Stimulated activated CD8-positive, alpha-beta memory T cell treated with anti-CD3 and anti-CD28 coated beads, Interleukin-15, amount 100 ng/mL, for 1 hour (primary cell): ENCODE measurements at regions not wholly inside any gene's neighbourhood (a gene's known extent, or its start where the extent isn't known, plus 50 kb on each side); places are given as distances from the start of the nearest gene placed in this dataset.

ENCODE experiments used
- DNase-seq: peaks from one replicate; pipeline ENCODE4 v3.0.0-alpha.2; 2020; ENCODE audit warnings: low read depth

- no peak for DNase-seq
Observed at GRCh38 chr1:163406772-163407171, 85.0 kb downstream of the NUF2 start.

- DNase-seq: no peak
Observed at GRCh38 chr1:163408262-163408661, 86.5 kb downstream of the NUF2 start.

- peak; percentile 2 for DNase-seq
Observed at GRCh38 chr1:163410073-163410999, 88.6 kb downstream of the NUF2 start.

GRCh38 chr1:163412221-163412620 lies 90.5 kb downstream of the NUF2 start:
- no peak for DNase-seq

GRCh38 chr1:163414778-163415177 lies 93.0 kb downstream of the NUF2 start:
- DNase-seq: no peak

GRCh38 chr1:163421701-163422100 lies 99.9 kb downstream of the NUF2 start:
- DNase-seq: no peak

- DNase-seq: no peak
Observed at GRCh38 chr1:163422738-163423404, 101.1 kb downstream of the NUF2 start.

GRCh38 chr1:163426505-163427251 lies 104.9 kb downstream of the NUF2 start:
- DNase-seq: no peak

- DNase-seq: no peak
Observed at GRCh38 chr1:163427279-163427678, 105.5 kb downstream of the NUF2 start.

- DNase-seq: no peak
Observed at GRCh38 chr1:163436140-163436812, 114.5 kb downstream of the NUF2 start.

- DNase-seq: no peak
Observed at GRCh38 chr1:163439471-163439870, 117.7 kb downstream of the NUF2 start.

GRCh38 chr1:163440090-163440489 lies 118.3 kb downstream of the NUF2 start:
- DNase-seq: no peak

GRCh38 chr1:163442231-163442879 lies 120.6 kb downstream of the NUF2 start:
- no peak for DNase-seq

- DNase-seq: no peak
Observed at GRCh38 chr1:163442895-163443294, 121.1 kb downstream of the NUF2 start.

- DNase-seq: no peak
Observed at GRCh38 chr1:163443863-163444262, 122.1 kb downstream of the NUF2 start.

GRCh38 chr1:163444665-163445064 lies 122.9 kb downstream of the NUF2 start:
- DNase-seq: no peak

- no peak for DNase-seq
Observed at GRCh38 chr1:163450986-163451385, 129.2 kb downstream of the NUF2 start.

- no peak for DNase-seq
Observed at GRCh38 chr1:163459539-163459938, 137.8 kb downstream of the NUF2 start.

- no peak for DNase-seq
Observed at GRCh38 chr1:163467289-163467688, 145.5 kb downstream of the NUF2 start.

- no peak for DNase-seq
Observed at GRCh38 chr1:163471779-163472650, 150.3 kb downstream of the NUF2 start.
